GM19240 (cell line): ENCODE measurements at regions not wholly inside any gene's neighbourhood (a gene's known extent, or its start where the extent isn't known, plus 50 kb on each side); places are given as distances from the start of the nearest gene placed in this dataset.

Source experiments
- DNase-seq: peaks from one replicate; pipeline ENCODE4 v3.0.0; 2011; ENCODE audit warnings: low spot score; ENCODE audit not compliant: insufficient read length

- DNase-seq = no peak
Measured at GRCh38 chr2:47620770-47621437, 50.1 kb upstream of the KCNK12 start.
